ENCODE measurements at regions not wholly inside any gene's neighbourhood (a gene's known extent, or its start where the extent isn't known, plus 50 kb on each side); places are given as distances from the start of the nearest gene placed in this dataset.

DNA sequence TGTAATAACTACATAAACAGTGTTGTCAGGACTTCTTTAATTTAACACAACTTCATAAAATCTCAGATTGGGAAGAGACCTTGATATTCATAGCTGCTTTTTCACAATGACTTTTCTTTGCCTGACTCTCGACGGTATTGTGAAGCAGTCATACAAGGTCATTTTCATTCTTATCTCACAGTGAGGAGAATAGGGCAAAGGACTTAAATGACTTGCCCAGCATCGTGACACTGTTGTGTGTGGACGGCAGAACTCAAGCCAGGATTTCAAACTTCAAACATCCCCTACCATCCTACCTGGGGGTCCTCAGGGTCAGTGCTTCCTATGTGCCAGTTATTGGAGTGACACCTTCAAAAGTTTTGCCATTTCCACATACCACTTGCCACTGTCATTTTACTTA is 138.5 kb upstream of the GDF10 start:
- H3K27me3 ChIP-seq = peaks cover 0 to 4% (median 3%) of the 10 kb centered on the region in 3 donors
- DNase-seq = no peak
- H3K4me1 ChIP-seq = peaks cover 0 to 29% (median 11%) of the 10 kb centered on the region in 4 donors
- H3K36me3 ChIP-seq = no peaks in the 10 kb centered on the region
- H3K4me3 ChIP-seq = no peak overlapping the region
- TF ChIP-seq POLR2A (IDR thresholded peaks at IDR 0.05) = no peak
- H3K27ac ChIP-seq = no peak overlapping the region
- H3K9me3 ChIP-seq = no peaks in the 10 kb centered on the region
- 42 to 64% (median 48%) methylated on average over 4 of the region's 4 CpGs for WGBS, 5 donors
- intact Hi-C loops (cut with DNase I; ENCODE audit: low total_unique reads) = no loop called here

DNA sequence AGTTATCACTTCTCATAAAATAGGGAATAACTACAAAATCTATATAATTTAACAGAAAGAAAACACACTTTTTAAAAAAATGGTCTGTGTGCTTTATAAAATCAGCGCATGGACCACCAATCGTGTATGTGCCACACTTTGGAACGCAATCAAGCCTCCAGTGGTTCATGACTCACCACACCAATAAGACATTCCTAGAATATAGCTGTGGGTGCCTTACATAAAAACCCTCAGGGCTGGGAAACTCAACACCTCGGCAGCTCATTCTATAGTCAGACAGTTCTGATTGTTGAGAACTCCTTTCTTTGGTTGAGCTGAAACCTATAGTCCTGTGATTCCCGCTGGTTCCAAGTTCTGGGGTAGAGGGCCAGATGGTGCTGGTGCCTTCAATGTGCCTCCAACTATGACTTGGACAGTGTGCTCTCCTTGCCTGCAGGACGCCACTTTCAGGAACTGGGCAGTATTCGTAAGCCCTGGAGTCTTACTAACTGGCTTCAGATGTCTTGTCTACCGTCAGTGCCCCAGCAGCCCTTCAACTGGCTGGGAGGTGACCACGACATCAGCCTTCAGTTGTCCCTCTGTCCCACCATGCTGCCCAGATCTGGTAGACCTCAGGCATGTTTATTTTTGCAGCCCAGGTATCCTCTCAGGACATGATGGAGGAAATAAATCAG is 135.7 kb upstream of the GDF10 start:
- DNase-seq = no peak
- Histone ChIP-seq H3K4me1 (peaks cover 6 to 40% (median 11%) of the 10 kb centered on the region in 4 donors), H3K36me3 (no peaks in the 10 kb centered on the region), H3K4me3 (no peak overlapping the region), H3K9me3 (no peaks in the 10 kb centered on the region), H3K27me3 (peaks cover 0 to 4% (median 3%) of the 10 kb centered on the region in 3 donors), H3K27ac (no peak overlapping the region)
- intact Hi-C loops (cut with DNase I; ENCODE audit: low total_unique reads) = no loop called here
- no peak for TF ChIP-seq POLR2A (IDR thresholded peaks at IDR 0.05)
- TF ChIP-seq, protein P1, sequence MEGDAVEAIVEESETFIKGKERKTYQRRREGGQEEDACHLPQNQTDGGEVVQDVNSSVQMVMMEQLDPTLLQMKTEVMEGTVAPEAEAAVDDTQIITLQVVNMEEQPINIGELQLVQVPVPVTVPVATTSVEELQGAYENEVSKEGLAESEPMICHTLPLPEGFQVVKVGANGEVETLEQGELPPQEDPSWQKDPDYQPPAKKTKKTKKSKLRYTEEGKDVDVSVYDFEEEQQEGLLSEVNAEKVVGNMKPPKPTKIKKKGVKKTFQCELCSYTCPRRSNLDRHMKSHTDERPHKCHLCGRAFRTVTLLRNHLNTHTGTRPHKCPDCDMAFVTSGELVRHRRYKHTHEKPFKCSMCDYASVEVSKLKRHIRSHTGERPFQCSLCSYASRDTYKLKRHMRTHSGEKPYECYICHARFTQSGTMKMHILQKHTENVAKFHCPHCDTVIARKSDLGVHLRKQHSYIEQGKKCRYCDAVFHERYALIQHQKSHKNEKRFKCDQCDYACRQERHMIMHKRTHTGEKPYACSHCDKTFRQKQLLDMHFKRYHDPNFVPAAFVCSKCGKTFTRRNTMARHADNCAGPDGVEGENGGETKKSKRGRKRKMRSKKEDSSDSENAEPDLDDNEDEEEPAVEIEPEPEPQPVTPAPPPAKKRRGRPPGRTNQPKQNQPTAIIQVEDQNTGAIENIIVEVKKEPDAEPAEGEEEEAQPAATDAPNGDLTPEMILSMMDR (IDR thresholded peaks at IDR 0.05) = no peak
- TF ChIP-seq POLR2AphosphoS5 (IDR thresholded peaks at IDR 0.05) = no peak
- no peak for TF ChIP-seq EP300 (IDR thresholded peaks at IDR 0.05)
- 87 to 95% (median 90%) methylated on average over 9 of the region's 9 CpGs for WGBS, 5 donors

DNA sequence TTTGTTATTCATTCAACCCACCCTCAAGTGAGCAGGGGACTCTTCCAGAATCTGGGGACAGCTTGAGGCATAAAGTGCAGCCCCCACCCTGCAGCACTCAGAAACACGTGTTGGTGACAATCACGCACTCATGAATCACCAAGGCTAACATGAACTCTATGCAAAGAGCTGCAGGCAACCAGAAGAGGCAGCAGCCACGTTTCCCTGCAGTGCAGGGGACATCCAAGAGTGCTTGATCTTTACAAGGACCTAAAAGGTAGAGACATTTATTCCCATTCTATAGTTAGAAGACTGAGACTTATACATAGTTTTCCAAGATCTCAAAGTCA is 135.2 kb upstream of the GDF10 start:
- intact Hi-C loops (cut with DNase I; ENCODE audit: low total_unique reads) = no loop called here
- no peak for DNase-seq
- Histone ChIP-seq H3K4me1 (peaks cover 6 to 40% (median 11%) of the 10 kb centered on the region in 4 donors), H3K27ac (peak overlapping the region in 1 of 5 donors; percentile 83), H3K9me3 (no peaks in the 10 kb centered on the region), H3K4me3 (no peak overlapping the region), H3K27me3 (peaks cover 0 to 4% (median 3%) of the 10 kb centered on the region in 3 donors), H3K36me3 (no peaks in the 10 kb centered on the region)
- TF ChIP-seq EP300 (IDR thresholded peaks at IDR 0.05) (no peak), POLR2A (IDR thresholded peaks at IDR 0.05) (no peak), POLR2AphosphoS5 (IDR thresholded peaks at IDR 0.05) (no peak)
- TF ChIP-seq, protein P1 (IDR thresholded peaks at IDR 0.05) = no peak
- WGBS, 5 donors = 49 to 79% (median 60%) methylated on average over 3 of the region's 3 CpGs

DNA sequence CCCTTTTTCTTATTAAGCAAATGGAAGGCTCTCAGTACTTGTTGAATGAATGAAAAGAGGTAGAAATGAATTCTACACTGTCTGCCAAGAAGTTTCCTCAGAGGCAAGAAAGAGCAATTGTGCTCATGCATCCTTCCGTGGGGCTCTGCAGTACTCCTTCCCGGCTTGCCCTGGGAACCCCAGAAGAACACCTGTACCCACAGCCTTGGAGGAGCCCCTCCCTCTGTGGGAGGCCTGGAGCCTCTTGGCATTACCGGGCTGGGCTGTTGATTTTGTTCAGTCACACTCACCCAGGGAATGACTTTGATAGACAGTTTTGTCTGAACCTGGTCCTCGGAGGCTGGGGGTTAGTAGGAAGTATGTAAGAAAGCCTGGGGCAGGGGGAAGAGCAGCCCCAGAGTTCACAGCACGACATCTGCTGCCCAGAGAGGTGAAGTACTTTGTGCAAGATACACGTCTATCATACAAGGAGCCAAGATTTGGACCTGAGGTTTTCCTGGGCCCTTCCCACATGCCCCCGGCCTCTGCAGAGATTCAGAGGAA is 134.8 kb upstream of the GDF10 start:
- Histone ChIP-seq H3K27ac (peak overlapping the region in 4 of 5 donors; percentile 59 to 83 (median 71)), H3K36me3 (no peaks in the 10 kb centered on the region), H3K4me1 (peaks cover 6 to 37% (median 11%) of the 10 kb centered on the region in 4 donors), H3K27me3 (peaks cover 0 to 4% (median 3%) of the 10 kb centered on the region in 3 donors), H3K4me3 (peak overlapping the region; percentile 15 to 29 (median 28)), H3K9me3 (no peaks in the 10 kb centered on the region)
- no peak for DNase-seq
- intact Hi-C loops (cut with DNase I; ENCODE audit: low total_unique reads) = no loop called here
- no peak for TF ChIP-seq POLR2A (IDR thresholded peaks at IDR 0.05)
- TF ChIP-seq POLR2AphosphoS5 (IDR thresholded peaks at IDR 0.05) = no peak
- TF ChIP-seq, protein P1 (IDR thresholded peaks at IDR 0.05) = no peak
- TF ChIP-seq EP300 (IDR thresholded peaks at IDR 0.05) = no peak
- 42 to 51% (median 44%) methylated on average over 7 of the region's 7 CpGs for WGBS, 5 donors
